ENCODE measurements at regions not wholly inside any gene's neighbourhood (a gene's known extent, or its start where the extent isn't known, plus 50 kb on each side); places are given as distances from the start of the nearest gene placed in this dataset.

- TF ChIP-seq SIN3A (IDR thresholded peaks at IDR 0.05; ENCODE audit: borderline replicate concordance, insufficient read depth, low read length) (no peak), POLR2AphosphoS5 (IDR thresholded peaks at IDR 0.05; ENCODE audit: low read depth, low read length) (no peak), FOXP2 (optimal IDR thresholded peaks at IDR 0.05; ENCODE audit: borderline replicate concordance, extremely low read depth, extremely low read length, insufficient read depth) (no peak)
Observed at GRCh38 chr3:41002104-41002503, 197.2 kb upstream of the CTNNB1 start.

- TF ChIP-seq POLR2AphosphoS5 (IDR thresholded peaks at IDR 0.05; ENCODE audit: low read depth, low read length): no peak
- TF ChIP-seq SIN3A (IDR thresholded peaks at IDR 0.05; ENCODE audit: borderline replicate concordance, insufficient read depth, low read length): no peak
- TF ChIP-seq, protein P1, sequence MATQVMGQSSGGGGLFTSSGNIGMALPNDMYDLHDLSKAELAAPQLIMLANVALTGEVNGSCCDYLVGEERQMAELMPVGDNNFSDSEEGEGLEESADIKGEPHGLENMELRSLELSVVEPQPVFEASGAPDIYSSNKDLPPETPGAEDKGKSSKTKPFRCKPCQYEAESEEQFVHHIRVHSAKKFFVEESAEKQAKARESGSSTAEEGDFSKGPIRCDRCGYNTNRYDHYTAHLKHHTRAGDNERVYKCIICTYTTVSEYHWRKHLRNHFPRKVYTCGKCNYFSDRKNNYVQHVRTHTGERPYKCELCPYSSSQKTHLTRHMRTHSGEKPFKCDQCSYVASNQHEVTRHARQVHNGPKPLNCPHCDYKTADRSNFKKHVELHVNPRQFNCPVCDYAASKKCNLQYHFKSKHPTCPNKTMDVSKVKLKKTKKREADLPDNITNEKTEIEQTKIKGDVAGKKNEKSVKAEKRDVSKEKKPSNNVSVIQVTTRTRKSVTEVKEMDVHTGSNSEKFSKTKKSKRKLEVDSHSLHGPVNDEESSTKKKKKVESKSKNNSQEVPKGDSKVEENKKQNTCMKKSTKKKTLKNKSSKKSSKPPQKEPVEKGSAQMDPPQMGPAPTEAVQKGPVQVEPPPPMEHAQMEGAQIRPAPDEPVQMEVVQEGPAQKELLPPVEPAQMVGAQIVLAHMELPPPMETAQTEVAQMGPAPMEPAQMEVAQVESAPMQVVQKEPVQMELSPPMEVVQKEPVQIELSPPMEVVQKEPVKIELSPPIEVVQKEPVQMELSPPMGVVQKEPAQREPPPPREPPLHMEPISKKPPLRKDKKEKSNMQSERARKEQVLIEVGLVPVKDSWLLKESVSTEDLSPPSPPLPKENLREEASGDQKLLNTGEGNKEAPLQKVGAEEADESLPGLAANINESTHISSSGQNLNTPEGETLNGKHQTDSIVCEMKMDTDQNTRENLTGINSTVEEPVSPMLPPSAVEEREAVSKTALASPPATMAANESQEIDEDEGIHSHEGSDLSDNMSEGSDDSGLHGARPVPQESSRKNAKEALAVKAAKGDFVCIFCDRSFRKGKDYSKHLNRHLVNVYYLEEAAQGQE (IDR thresholded peaks at IDR 0.05; ENCODE audit: insufficient read depth in 1 of 2, low read depth in 2 of 2, low read length in 2 of 2): no peak
- no peak for TF ChIP-seq FOXP2 (optimal IDR thresholded peaks at IDR 0.05; ENCODE audit: borderline replicate concordance, extremely low read depth, extremely low read length, insufficient read depth)
- TF ChIP-seq TAF1 (IDR thresholded peaks at IDR 0.05; ENCODE audit: borderline replicate concordance, insufficient read depth, low read length): no peak
Observed at GRCh38 chr3:41007399-41007798, 191.9 kb upstream of the CTNNB1 start.

DNA sequence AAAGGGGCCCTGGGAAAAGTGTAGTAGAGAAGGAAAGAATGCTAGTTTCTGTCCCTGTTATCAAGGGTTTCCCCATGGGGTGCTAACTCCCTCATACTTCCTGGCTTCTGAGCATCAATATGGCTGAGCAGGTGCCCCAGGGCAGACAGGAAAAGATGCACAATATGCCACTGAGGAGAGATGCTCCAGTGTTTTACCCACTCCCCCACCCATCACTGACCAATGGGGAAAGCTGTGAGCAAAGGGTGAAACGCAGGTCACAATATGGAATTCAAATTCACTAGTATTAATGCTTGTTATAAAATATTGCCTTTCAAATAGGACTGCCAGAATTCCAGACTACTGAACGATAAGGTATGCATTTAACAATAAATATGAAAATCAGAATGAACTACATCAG lies 187.5 kb upstream of the CTNNB1 start:
- TF ChIP-seq TAF1 (IDR thresholded peaks at IDR 0.05; ENCODE audit: borderline replicate concordance, insufficient read depth, low read length): no peak
- TF ChIP-seq, protein P1 (IDR thresholded peaks at IDR 0.05; ENCODE audit: insufficient read depth in 1 of 2, low read depth in 2 of 2, low read length in 2 of 2): no peak
- no peak for TF ChIP-seq SIN3A (IDR thresholded peaks at IDR 0.05; ENCODE audit: borderline replicate concordance, insufficient read depth, low read length)
- no peak for TF ChIP-seq POLR2AphosphoS5 (IDR thresholded peaks at IDR 0.05; ENCODE audit: low read depth, low read length)
- no peak for TF ChIP-seq FOXP2 (optimal IDR thresholded peaks at IDR 0.05; ENCODE audit: borderline replicate concordance, extremely low read depth, extremely low read length, insufficient read depth)

DNA sequence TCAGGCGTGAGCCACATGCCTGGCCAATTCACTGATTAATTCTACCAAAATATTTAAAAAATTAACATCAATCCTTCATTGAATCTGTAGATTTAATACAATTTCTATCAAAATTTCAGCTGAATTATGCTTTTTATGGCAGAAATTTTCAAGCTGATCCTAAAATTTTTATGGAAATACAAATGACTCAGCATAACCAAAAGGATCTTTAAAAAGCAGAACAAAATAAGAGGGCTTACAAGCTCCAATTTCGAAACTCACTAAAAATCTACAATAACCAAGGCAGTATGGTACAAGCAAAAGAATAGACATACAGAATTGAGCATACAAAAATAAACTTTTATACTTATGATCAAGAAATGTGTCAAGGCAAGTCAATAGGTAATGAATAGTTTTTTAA lies 180.4 kb upstream of the CTNNB1 start:
- no peak for TF ChIP-seq FOXP2 (optimal IDR thresholded peaks at IDR 0.05; ENCODE audit: borderline replicate concordance, extremely low read depth, extremely low read length, insufficient read depth)
- TF ChIP-seq SIN3A (IDR thresholded peaks at IDR 0.05; ENCODE audit: borderline replicate concordance, insufficient read depth, low read length): no peak
- TF ChIP-seq, protein P1 (IDR thresholded peaks at IDR 0.05; ENCODE audit: insufficient read depth in 1 of 2, low read depth in 2 of 2, low read length in 2 of 2): no peak
- TF ChIP-seq POLR2AphosphoS5 (IDR thresholded peaks at IDR 0.05; ENCODE audit: low read depth, low read length): no peak
- TF ChIP-seq TAF1 (IDR thresholded peaks at IDR 0.05; ENCODE audit: borderline replicate concordance, insufficient read depth, low read length): no peak

DNA sequence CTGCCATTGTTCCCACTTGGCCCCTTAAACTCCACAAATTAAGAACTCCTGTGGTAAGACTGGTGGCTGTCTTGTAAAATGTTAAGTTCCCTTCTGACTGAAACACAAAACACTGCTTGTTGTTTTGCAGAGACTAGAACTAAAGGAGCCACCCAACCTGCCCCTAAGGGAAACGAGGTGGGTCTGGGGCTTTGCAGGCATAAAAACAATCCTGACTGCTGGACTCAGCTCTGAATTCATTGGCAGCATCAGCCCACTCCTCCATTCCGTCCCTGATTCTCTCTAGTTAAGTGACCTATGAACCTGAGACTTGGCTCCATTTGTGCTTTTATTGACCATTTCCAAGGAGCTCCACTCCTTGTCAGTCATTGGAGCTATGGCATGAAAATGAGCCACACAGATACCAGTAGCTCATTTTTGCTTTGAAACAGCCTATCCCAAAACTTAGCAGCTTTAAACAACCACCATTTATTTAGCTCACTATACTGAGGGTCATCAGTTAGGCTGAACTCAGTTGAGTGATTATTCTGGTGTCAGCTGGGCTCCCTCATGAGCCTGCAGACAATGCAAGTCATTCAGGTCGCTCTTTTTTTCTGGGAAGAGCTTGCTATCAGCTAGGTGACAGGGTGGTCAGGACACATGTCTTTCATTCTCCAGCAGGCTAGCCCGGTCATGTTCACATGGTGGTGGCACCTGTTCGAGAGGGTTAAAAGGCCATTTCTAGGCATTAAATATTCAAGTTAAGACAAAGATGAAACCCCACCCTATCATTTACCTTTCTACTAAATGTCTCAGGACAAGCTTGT lies 175.1 kb upstream of the CTNNB1 start:
- TF ChIP-seq FOXP2 (optimal IDR thresholded peaks at IDR 0.05; ENCODE audit: borderline replicate concordance, extremely low read depth, extremely low read length, insufficient read depth) (no peak), POLR2AphosphoS5 (IDR thresholded peaks at IDR 0.05; ENCODE audit: low read depth, low read length) (no peak), TAF1 (IDR thresholded peaks at IDR 0.05; ENCODE audit: borderline replicate concordance, insufficient read depth, low read length) (no peak), SIN3A (IDR thresholded peaks at IDR 0.05; ENCODE audit: borderline replicate concordance, insufficient read depth, low read length) (no peak)
- TF ChIP-seq, protein P1 (IDR thresholded peaks at IDR 0.05; ENCODE audit: insufficient read depth in 1 of 2, low read depth in 2 of 2, low read length in 2 of 2): no peak

All from PFSK-1 (cell line).